ENCODE measurements at regions not wholly inside any gene's neighbourhood (a gene's known extent, or its start where the extent isn't known, plus 50 kb on each side); places are given as distances from the start of the nearest gene placed in this dataset.

GRCh38 chr3:105022813-105023212 lies 343.9 kb upstream of the ALCAM start:
- DNase-seq (ENCODE audit: low spot score) = no peak

GRCh38 chr3:105030211-105030610 lies 336.5 kb upstream of the ALCAM start:
- DNase-seq (ENCODE audit: low spot score) = no peak

GRCh38 chr3:105032541-105032940 lies 334.2 kb upstream of the ALCAM start:
- DNase-seq (ENCODE audit: low spot score) = no peak

GRCh38 chr3:105033081-105033480 lies 333.6 kb upstream of the ALCAM start:
- no peak for DNase-seq (ENCODE audit: low spot score)

- no peak for DNase-seq (ENCODE audit: low spot score)
These were observed 327.7 kb upstream of the ALCAM start for GRCh38 chr3:105039004-105039403.

GRCh38 chr3:105040026-105040622 lies 326.6 kb upstream of the ALCAM start:
- no peak for DNase-seq (ENCODE audit: low spot score)

- no peak for DNase-seq (ENCODE audit: low spot score)
These were observed 324.1 kb upstream of the ALCAM start for GRCh38 chr3:105042586-105042985.

GRCh38 chr3:105051111-105051510 lies 315.6 kb upstream of the ALCAM start:
- DNase-seq (ENCODE audit: low spot score) = no peak

GRCh38 chr3:105051972-105052371 lies 314.7 kb upstream of the ALCAM start:
- DNase-seq (ENCODE audit: low spot score) = no peak

- DNase-seq (ENCODE audit: low spot score) = no peak
These were observed 303.9 kb upstream of the ALCAM start for GRCh38 chr3:105062853-105063252.

GRCh38 chr3:105065895-105066839 lies 300.5 kb upstream of the ALCAM start:
- no peak for DNase-seq (ENCODE audit: low spot score)

GRCh38 chr3:105067361-105067760 lies 299.3 kb upstream of the ALCAM start:
- no peak for DNase-seq (ENCODE audit: low spot score)

GRCh38 chr3:105077060-105077822 lies 289.5 kb upstream of the ALCAM start:
- no peak for DNase-seq (ENCODE audit: low spot score)

- DNase-seq (ENCODE audit: low spot score) = no peak
These were observed 282.8 kb upstream of the ALCAM start for GRCh38 chr3:105083945-105084344.

- DNase-seq (ENCODE audit: low spot score) = no peak
These were observed 281.2 kb upstream of the ALCAM start for GRCh38 chr3:105085506-105085905.

- DNase-seq (ENCODE audit: low spot score) = no peak
These were observed 273.1 kb upstream of the ALCAM start for GRCh38 chr3:105093371-105094252.

GRCh38 chr3:105094588-105094987 lies 272.1 kb upstream of the ALCAM start:
- DNase-seq (ENCODE audit: low spot score) = no peak

- DNase-seq (ENCODE audit: low spot score) = no peak
These were observed 270.6 kb upstream of the ALCAM start for GRCh38 chr3:105096071-105096470.

- DNase-seq (ENCODE audit: low spot score) = no peak
These were observed 265.1 kb upstream of the ALCAM start for GRCh38 chr3:105101603-105102002.

GRCh38 chr3:105103139-105103538 lies 263.6 kb upstream of the ALCAM start:
- DNase-seq (ENCODE audit: low spot score) = no peak

GRCh38 chr3:105108823-105109222 lies 257.9 kb upstream of the ALCAM start:
- no peak for DNase-seq (ENCODE audit: low spot score)

GRCh38 chr3:105118905-105119304 lies 247.8 kb upstream of the ALCAM start:
- DNase-seq (ENCODE audit: low spot score) = peak; percentile 2

Data from LoVo (cell line).